CD4-positive, alpha-beta T cell treated with Interleukin-15 for 1 hour (primary cell): ENCODE measurements at regions not wholly inside any gene's neighbourhood (a gene's known extent, or its start where the extent isn't known, plus 50 kb on each side); places are given as distances from the start of the nearest gene placed in this dataset.

ENCODE experiments used
- DNase-seq: peaks from one replicate; pipeline ENCODE4 v3.0.0-alpha.2; 2020

DNA sequence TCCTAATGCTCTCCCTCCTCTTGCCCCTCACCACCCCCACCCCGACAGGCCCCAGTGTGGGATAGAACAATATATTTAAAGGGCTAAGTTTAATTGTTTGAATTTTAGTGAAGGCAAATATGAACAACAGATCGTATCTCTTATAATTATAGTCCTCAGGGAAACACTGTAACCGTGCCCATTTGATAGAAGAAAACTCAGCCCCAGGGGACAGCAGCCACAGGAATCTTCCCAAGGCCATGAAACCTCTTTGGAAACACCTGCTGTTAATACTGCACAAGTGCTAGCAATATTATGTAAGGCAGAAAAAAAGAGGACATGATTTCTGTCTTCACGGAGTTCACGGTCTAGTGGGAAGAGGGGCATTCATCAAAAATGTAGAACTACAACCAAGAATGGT is 142.2 kb downstream of the URB2 start:
- DNase-seq, result no peak

DNA sequence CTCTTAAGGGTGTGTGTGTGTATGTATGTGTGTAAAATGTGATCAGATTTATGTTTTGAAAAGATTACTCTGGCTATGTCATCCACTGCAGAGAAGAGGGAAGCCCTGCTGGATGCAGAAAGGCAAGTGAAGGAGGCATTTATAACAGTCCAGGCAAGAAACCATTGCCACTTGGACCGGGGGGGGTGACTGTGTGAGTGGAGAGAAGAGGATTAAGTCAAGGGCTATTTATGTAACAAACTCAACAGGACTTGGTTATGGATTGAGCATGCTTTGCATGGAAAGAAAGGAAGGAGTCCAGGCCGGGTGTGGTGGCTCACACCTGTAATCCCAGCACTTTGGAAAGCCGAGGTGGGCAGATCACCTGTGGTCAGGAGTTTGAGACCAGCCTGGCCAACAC is 143.0 kb downstream of the URB2 start:
- DNase-seq, result no peak

DNA sequence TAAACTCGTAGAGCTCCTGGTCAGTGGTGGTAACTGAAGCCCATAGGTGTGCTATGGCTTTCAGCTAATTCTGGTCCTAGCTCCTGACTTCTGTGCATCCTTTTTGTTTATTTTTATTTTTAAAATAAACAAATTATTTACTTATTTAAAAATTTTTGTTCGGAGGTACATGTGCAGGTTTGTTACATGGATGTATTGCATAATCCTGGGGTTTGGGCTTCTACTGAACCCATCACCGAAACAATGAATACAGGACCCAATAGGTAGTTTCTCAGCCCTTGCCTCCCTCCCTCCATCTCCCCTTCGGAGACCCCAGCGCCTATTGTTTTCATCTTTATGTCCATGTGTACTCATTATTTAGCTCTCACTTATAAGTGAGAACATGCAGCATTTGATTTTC is 143.8 kb downstream of the URB2 start:
- DNase-seq, result no peak

DNA sequence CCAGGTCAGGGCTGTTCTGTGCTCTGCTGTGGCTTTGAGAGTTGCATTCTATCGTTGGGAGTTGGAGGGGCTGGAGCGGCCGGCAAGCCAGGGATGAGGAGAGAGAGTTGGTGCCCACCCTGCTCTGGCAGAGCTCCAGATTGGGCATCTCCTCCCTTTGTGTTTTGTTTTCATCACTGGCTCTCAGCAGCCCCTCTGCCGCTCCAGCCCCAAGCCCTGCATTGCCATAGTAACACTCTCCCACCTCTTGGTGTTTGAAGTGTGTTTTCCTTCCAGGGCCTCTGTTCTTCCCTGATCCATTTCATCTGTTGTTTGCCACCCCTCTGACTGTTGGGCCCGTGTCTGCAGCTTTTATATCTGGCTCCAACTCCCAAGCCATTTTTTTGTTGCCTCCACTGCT is 152.7 kb downstream of the URB2 start:
- no peak for DNase-seq

DNA sequence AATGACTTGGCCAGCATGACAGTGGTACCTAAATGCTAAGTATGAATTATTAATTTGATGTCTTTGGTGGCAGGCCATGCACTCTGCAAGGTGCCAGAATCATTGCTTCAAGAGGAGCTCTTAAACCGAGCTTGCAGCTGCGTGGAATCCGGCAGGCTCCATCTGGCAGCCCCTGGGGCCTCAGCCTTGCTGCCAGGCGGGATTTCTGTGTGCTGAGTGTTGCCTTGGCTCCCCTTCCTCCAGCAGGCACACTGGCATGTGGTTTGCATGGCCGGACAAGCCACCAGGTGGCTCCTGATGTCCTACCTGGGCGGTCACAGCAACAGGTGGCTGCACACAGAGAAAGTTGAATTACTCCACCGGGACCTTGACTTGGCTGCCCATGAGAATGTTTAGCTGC is 155.4 kb downstream of the URB2 start:
- DNase-seq, result no peak

DNA sequence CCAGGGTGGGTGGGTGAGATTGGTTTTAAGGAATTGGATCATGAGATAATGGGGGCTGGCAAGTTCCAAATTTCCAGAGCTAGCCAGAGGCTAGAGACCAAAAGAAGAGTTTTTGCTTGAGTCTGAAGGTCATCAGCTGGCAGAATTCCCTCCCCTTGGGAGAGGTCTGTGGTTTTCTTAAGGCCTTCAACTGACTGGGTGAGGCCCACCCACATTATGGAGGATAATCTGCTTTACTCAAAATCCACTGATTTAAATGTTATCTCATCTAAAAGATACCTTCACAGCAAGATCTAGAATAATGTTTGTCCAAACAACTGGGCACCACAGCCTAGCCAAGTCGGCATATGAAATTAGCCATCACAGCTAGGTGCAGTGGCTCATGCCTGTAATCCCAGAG is 156.4 kb downstream of the URB2 start:
- DNase-seq, result no peak

DNA sequence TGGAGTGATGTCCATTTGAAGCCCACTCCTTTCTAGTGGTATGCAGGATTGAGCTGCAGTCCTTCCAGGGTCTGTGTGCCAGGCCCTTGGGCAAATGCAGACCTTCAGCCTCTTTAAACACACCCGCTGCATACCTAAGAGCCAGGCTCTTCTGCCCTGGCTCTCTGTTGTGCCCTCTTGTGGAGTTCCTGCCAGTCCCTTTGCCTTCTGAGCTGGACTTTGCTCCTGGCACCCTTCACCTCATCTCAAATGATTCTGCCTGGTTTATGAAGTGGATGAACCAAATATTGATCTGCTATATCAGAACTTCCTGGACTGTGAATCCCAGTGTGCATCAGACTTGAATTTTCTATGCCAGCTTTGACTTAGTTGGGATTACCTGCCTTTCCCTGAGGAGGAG is 158.8 kb downstream of the URB2 start:
- no peak for DNase-seq

DNA sequence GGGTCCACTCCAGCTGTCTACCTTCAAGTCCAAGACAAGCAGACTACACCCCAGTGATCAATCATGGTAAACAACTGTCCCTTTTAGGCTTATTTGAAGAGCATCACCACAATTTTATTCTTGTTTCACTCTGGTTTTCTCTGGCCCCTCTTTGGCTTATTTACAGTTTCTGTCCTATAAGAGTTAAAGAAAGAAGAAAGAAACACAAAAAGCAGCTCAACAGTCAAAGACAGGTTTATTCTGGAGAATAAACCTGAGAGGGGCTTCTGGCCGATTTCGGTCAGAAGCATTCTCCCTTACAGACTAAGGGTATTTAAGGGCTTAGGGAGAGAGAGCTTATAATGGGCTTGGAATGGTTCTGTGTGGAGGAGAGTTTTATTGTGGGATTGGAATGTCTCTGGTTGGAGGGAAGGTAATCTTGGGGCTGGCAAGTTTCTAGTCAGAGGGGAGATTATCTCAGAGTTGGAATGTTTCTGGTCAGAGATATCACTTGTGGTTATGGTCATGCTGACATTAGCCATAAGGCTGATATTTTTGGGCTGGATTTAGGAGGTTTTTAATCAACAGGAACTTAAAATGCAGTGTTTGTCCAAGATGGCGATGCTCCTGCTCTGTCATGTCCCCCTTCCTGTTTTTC is 161.0 kb downstream of the URB2 start:
- DNase-seq, result no peak

DNA sequence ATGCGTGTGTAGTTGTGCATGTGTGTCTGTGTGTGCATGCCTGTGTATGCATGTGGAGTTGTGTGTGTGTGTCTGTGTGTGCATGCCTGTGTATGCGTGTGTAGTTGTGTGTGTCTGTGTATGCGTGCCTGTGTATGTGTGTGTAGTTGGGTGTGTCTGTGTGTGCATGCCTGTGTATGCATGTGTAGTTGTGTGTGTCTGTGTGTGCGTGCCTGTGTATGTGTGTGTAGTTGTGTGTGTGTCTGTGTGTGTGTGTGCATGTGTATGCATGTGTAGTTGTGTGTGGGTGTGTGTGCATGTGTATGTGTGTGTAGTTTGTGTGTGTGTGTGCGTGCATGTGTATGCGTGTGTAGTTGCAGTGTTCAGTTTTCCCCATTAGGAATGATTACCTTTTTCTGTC is 162.0 kb downstream of the URB2 start:
- DNase-seq, result no peak

DNA sequence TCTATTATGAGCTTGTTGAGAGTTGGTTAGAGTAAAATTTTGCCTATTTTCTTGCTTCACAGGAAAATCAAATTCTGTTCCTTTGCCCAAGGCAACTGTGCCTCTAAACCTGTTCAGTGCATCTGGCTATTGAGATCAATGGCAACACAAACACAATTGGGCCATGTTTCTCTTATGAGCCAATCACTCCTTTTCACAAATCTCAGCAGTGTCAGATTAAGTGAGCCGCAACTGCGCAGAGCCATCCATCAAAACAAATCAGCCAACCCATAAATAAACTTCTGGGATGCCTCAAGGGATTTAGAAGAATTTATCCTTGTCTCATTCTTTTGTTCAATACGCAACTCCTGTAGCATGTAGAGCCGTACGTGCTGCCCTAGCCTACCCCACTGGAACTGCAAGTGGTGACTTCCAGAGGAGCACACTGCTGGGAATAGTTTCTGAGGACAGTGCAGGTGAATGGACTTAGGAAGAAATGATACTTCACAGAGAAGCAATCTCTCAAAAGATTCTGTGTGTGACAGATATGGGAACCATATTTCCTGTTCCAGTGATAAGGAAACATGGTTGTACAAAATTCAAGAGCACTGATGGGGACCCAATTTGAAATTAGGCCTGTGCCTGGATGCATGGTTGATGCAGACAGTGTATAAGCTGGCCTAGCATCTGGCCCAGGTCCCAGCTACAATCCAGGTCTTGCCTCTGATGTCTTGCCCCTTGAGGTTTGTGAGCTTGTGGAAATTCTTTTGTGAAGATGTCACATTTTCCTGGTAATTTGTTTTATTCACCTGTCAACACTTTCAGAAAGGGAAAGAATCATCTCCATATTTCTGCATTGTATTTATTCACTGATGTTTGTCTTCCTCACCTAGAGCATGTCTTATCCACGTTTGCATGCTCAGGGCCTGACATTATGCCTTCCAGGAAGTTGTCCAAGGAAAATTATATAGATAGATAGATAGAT is 166.2 kb downstream of the URB2 start:
- DNase-seq, result no peak

DNA sequence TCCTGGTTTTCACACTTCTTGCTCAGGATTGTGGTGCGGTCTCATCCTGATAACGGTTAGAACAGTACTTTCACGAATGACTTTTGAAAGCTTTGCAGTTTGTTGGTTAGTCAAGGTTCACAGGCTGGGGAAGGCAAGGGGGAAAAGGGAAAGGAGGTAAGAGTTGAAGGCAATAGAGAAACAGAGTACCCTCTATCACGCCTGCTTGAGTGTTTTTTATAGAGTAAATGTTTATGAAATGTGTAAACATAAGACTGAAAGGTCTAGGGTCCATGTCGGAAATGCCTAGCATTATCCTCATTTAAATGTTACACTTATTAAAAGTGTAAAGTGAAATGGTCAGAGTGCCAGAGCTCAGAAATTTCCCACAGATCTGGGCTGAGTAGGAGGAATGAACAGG is 167.4 kb downstream of the URB2 start:
- no peak for DNase-seq

DNA sequence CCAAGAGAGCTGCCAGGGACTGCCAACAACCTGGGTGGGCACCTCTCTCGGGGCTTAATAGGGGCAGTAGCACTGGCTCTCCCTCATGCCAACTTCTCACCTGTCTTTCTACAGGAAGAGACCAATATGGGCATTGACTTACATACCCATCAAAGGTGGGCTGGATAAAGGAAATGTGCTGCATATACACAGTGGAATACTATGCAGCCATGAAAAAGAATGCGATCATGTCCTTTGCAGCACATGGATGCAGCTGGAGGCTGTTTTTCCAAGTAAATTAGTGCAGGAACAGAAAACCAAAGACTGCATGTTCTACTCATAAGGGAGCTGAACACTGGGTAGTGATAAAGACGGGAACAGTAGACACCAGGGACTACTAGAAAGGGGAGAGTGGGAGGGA is 172.5 kb downstream of the URB2 start:
- DNase-seq, result no peak

DNA sequence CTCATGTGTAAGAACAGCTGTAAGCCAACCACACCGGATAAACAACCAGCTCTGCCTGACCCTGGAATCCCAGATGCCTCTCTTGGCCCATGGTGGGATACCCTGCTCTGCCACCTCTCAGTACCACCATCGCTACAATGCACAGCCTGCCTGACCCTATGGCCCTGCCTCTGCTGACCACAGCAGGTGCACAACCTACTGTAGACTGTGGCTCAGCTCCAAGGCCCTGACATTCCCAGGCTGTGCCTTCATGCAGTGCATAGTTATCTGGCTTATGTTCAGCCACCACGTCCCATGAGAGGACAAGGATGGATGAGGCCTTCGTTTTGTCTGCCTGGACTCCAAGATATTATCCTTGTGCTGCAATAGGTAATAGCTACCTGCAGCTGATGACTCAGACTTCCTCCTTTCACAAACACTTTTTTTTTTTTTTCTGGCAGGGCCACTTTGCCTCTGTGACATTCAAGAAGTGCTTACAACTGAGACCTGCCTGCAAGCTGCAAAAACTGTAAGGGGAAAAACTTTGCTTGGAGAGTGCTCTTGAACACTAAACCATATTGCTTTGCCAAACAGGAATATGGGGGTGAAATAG is 177.7 kb downstream of the URB2 start:
- DNase-seq, result no peak

DNA sequence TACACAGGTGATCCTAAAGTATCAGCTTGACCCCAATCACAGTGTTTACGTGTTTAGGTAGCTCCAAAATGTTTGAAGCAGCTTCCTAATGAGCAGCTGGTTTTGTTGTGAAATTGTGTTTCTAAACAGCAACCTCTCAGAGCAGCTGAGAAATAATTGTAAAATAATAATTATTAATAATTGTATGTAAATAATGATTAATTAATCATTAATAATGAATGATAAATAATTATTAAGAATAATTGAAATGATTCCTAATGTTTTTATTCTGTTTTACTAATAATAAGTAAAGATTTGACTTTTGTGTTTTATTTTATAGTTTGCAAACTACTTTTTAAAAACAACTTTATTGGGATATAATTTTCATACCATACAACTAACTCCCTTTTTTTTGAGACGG is 182.2 kb downstream of the URB2 start:
- DNase-seq, result no peak

DNA sequence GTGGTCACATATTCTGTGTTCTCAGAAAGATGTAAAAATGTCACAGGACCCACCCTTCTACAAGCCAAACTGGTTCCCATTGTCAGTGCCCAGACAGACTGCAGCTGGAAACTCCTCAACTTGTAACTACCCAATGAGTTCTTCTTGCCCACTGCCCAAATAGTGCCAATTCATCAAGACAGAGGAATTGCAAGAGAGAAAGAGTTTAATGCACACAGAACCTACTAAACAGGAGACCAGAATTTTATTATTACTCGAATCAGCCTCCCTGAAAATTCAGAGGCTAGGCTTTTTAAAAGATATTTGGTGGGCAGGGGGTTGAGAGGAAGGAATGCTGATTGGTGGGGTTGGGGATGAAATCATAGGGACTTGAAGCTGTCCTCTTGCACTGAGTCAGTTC is 184.1 kb downstream of the URB2 start:
- DNase-seq, result no peak

DNA sequence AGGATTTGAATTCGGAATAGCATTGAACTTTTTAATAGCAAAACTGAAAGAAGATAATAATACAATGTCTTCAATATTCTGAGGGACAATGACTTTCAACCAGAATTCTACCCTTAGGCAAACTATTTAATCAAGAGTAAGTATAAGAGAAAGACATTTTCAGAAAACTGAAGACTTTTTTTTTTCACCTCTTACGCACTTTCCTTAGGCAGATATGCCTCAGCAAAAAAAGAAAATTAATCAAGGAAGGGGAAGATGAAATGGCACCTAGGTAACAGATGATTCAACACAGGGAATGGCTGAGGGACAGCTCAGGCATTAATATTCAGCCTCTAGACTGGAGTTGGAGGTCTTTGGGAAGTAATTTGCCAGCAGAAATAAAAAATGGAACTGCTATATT is 184.9 kb downstream of the URB2 start:
- DNase-seq, result no peak

DNA sequence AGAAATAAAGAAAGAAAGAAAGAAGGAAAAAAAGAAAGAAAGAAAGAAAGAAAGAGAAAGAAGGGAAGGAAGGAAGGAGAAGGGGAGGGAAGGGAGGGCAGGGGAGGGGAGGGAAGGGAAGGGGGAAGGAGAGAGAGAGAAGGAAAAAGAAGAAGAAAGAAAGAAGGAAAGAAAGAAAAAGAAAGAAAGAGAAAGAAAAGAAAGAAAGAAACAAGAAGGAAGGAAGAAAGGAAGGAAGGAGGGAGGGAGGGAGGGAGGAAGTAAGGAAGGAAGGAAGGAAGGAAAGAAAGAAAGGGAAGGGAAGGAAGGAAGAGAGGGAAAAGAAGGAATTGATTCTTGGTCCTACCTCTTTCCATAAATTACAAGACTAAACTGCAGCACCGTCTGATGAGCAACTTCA is 186.1 kb downstream of the URB2 start:
- DNase-seq, result no peak

DNA sequence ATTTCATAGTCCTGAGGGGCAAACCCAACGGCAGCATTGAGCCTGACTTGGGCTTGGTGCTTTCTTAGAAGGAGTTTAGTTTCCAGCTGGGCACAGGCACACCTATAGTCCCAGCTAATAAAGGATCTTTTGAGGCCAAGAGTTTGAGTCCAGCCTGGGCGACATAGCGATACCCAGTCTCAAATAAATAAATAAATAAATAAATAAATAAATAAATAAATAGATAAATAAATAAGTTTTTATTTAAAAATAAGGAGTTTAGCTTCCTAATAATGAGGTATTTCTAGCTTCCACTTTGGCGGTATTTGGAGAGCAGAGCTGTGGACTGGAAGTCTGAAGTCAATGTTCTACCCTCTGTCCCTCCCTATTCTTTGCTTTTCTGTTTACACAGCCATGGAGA is 186.6 kb downstream of the URB2 start:
- no peak for DNase-seq

DNA sequence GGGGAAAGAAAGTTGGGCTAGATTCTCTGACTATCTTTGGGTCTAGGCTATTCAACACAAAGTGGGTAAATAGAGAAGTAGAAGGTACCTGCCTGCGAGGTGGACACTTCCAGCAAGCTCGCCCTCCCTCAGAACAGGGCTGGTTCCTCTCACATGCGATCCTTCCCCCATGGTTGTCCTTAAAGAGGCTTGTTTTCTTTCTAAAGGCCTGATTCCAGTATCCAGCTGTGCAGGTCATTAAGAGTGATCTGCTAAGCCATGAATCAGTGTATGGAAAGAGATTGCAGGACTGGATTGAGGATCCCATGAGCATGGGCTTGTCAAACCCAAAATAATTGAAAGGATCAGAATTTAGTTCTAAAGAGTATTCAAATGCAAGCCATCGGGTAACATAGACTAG is 189.0 kb downstream of the URB2 start:
- no peak for DNase-seq

DNA sequence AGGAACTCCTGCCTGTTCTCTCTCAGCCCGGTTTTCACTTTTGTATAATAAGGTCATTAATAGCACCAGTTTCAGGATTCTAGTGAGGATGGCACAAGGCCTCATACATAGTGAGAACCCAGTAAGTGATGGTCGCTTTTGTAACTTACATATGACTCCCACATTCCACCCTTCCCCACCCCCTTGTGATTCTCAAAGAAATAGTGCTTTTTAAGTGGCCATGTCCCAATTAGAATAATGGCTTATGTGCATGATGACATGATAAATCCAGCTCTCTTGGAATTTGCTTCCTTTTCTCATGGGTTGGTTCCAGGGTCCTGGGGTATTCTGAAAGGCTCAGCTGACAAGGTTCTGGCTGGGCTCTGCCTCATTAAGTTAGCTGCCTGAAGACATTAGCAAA is 189.9 kb downstream of the URB2 start:
- no peak for DNase-seq

DNA sequence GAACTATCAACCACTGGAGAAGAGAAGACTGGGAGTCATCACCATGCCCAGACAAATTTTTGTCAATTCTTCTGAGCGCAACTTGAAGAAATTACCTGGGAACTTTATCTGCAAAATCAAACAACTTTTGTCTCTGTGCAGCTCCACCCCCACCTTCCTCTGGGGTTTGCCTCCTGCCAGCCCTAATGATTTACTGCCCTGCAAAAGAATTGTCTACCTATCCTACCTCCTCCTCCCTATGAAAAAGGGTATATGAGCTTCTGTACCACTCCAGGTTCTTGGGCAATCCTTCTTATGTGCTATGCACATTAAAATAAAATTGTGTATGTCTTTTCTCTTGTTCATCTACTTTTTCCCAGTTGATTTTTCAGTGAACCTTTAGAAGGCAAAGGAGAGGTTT is 191.9 kb downstream of the URB2 start:
- DNase-seq, result no peak

DNA sequence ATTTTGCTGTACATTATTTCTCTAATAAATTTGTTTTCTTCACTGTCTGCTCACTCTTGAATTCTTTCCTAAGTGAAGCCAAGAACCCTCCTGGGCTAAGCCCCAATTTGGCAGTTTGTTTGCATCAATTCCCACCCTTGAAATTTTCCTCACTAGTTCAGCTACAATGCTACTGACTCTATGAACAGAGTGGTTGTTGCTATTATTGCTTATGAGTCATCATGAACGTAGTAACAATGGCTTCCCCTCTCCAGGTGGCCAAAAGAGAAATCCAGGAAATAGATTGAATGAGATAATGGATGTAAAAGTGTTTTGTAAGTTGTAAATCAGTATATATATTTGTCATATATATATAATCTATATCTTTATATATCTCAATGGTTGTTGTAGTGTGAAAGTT is 193.0 kb downstream of the URB2 start:
- DNase-seq, result no peak

DNA sequence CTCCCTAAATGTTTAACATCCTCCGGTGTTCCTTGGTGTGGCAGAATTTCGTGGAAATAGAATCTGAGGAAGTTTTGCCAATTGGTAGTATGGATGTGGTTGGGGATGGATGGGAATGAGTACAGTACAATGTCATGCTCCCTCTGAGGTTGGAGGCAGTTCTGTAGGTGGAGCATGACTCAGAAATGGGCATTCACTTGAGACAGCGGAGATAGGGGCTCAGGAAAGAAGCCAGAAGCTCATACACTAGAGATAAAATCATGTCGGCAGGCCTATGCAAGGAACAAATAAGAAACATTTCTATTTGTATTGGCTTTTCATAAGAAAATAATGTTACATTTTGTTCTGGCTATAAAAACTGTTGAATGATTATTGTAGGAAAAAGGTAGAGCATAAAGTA is 196.0 kb downstream of the URB2 start:
- DNase-seq, result no peak

DNA sequence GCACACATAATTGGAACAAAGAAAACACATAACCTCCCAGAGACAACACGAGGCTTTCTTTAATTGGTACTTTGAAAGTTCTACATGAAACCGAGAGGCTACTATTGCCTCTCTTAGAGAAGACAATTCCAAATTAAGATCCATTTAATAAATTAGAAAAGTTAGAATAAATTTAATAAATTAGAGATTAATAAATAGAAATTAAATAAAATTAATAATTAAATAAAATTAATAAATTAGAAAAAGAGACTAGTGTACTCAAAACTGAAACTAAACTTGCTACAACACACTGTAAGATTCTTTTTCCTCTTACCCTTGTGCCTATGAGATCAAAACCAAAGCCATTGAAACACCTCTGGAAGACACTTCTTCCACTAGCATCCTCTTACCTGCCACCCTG is 199.0 kb downstream of the URB2 start:
- no peak for DNase-seq
